ENCODE measurements at regions not wholly inside any gene's neighbourhood (a gene's known extent, or its start where the extent isn't known, plus 50 kb on each side); places are given as distances from the start of the nearest gene placed in this dataset.

DNA sequence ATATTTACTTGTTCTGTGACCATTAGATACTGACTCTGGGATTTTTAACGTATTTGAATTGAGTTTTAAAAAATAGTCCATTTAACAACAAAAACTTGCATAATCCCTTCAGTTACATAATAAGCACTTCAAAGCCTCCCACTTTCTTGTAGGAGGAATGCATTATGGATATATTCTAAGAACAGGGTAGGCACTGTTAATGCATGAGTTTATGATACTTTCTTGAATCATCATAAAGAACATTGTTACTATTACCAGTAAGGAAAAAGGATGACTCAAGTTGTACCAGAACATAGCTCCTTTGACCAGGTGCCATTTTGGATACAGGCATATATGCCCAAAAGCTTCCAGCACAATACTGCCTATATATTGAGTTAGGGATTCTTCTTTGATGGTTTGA, 671.4 kb downstream of the GALC start:
- no peaks in the 10 kb centered on the region for H3K9me3 ChIP-seq (ENCODE audit: control insufficient read depth in 4 of 4, low read length in 3 of 4)
- WGBS = 84% methylated on average over 1 of the region's 1 CpG
- DNase-seq (ENCODE audit: low spot score) = no peak
- H3K4me1 ChIP-seq (ENCODE audit: control insufficient read depth in 4 of 4, insufficient read depth in 4 of 4, low read length in 3 of 4) = no peaks in the 10 kb centered on the region
- H3K27ac ChIP-seq (ENCODE audit: low read depth in 1 of 2, low read length in 2 of 2) = no peak overlapping the region
- no peak overlapping the region for H3K9ac ChIP-seq (ENCODE audit: low read depth in 1 of 2, low read length in 2 of 2)
- no peaks in the 10 kb centered on the region for H3K27me3 ChIP-seq (ENCODE audit: control insufficient read depth in 4 of 4, insufficient read depth in 4 of 4, low read length in 3 of 4)
- H3K36me3 ChIP-seq (ENCODE audit: control insufficient read depth in 4 of 4, insufficient read depth in 3 of 4, low read depth in 1 of 4, low read length in 3 of 4) = no peaks in the 10 kb centered on the region
- H3K4me3 ChIP-seq (ENCODE audit: low read depth in 1 of 3, low read length in 3 of 3) = no peak overlapping the region
- TF ChIP-seq HNF4G (IDR thresholded peaks at IDR 0.05) (no peak), RAD21 (IDR thresholded peaks at IDR 0.05) (no peak), NR2F2 (IDR thresholded peaks at IDR 0.05) (no peak), FOXA2 (IDR thresholded peaks at IDR 0.05) (no peak), TAF1 (conservative IDR thresholded peaks at IDR 0.05) (no peak), FOXA1 (IDR thresholded peaks at IDR 0.05) (no peak), YY1 (IDR thresholded peaks at IDR 0.05) (no peak), RXRA (IDR thresholded peaks at IDR 0.05) (no peak), SP1 (IDR thresholded peaks at IDR 0.05) (no peak), EGR1 (IDR thresholded peaks at IDR 0.05; ENCODE audit: low read depth in 2 of 2) (no peak), JUND (IDR thresholded peaks at IDR 0.05) (no peak), HNF4A (conservative IDR thresholded peaks at IDR 0.05) (no peak)
- TF ChIP-seq, protein P1, sequence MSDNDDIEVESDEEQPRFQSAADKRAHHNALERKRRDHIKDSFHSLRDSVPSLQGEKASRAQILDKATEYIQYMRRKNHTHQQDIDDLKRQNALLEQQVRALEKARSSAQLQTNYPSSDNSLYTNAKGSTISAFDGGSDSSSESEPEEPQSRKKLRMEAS (IDR thresholded peaks at IDR 0.05) = no peak
- TF ChIP-seq, protein P2, sequence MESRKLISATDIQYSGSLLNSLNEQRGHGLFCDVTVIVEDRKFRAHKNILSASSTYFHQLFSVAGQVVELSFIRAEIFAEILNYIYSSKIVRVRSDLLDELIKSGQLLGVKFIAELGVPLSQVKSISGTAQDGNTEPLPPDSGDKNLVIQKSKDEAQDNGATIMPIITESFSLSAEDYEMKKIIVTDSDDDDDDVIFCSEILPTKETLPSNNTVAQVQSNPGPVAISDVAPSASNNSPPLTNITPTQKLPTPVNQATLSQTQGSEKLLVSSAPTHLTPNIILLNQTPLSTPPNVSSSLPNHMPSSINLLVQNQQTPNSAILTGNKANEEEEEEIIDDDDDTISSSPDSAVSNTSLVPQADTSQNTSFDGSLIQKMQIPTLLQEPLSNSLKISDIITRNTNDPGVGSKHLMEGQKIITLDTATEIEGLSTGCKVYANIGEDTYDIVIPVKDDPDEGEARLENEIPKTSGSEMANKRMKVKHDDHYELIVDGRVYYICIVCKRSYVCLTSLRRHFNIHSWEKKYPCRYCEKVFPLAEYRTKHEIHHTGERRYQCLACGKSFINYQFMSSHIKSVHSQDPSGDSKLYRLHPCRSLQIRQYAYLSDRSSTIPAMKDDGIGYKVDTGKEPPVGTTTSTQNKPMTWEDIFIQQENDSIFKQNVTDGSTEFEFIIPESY (IDR thresholded peaks at IDR 0.05) = no peak
- TF ChIP-seq, protein P3, sequence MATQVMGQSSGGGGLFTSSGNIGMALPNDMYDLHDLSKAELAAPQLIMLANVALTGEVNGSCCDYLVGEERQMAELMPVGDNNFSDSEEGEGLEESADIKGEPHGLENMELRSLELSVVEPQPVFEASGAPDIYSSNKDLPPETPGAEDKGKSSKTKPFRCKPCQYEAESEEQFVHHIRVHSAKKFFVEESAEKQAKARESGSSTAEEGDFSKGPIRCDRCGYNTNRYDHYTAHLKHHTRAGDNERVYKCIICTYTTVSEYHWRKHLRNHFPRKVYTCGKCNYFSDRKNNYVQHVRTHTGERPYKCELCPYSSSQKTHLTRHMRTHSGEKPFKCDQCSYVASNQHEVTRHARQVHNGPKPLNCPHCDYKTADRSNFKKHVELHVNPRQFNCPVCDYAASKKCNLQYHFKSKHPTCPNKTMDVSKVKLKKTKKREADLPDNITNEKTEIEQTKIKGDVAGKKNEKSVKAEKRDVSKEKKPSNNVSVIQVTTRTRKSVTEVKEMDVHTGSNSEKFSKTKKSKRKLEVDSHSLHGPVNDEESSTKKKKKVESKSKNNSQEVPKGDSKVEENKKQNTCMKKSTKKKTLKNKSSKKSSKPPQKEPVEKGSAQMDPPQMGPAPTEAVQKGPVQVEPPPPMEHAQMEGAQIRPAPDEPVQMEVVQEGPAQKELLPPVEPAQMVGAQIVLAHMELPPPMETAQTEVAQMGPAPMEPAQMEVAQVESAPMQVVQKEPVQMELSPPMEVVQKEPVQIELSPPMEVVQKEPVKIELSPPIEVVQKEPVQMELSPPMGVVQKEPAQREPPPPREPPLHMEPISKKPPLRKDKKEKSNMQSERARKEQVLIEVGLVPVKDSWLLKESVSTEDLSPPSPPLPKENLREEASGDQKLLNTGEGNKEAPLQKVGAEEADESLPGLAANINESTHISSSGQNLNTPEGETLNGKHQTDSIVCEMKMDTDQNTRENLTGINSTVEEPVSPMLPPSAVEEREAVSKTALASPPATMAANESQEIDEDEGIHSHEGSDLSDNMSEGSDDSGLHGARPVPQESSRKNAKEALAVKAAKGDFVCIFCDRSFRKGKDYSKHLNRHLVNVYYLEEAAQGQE (IDR thresholded peaks at IDR 0.05) = no peak
- TF ChIP-seq, protein P4, sequence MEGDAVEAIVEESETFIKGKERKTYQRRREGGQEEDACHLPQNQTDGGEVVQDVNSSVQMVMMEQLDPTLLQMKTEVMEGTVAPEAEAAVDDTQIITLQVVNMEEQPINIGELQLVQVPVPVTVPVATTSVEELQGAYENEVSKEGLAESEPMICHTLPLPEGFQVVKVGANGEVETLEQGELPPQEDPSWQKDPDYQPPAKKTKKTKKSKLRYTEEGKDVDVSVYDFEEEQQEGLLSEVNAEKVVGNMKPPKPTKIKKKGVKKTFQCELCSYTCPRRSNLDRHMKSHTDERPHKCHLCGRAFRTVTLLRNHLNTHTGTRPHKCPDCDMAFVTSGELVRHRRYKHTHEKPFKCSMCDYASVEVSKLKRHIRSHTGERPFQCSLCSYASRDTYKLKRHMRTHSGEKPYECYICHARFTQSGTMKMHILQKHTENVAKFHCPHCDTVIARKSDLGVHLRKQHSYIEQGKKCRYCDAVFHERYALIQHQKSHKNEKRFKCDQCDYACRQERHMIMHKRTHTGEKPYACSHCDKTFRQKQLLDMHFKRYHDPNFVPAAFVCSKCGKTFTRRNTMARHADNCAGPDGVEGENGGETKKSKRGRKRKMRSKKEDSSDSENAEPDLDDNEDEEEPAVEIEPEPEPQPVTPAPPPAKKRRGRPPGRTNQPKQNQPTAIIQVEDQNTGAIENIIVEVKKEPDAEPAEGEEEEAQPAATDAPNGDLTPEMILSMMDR (IDR thresholded peaks at IDR 0.05; ENCODE audit: low read depth, low read length, missing input control) = no peak
- TF ChIP-seq, protein P5, sequence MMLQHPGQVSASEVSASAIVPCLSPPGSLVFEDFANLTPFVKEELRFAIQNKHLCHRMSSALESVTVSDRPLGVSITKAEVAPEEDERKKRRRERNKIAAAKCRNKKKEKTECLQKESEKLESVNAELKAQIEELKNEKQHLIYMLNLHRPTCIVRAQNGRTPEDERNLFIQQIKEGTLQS (IDR thresholded peaks at IDR 0.05) = no peak

DNA sequence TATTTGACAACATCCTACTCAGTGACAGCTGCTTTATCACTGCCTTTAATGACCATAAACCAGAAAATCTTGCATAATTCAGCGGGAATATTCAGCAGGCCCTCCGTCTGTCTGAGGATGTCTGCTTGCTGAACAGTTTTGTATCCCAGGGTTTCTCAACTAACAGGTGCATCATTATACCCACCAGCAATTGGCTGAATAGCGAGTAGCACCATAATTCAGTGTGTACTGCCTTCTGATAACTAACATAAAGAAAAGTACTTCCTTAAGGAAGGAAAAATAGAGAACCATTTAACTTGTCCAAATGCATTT, 680.1 kb downstream of the GALC start:
- Histone ChIP-seq H3K4me1 (ENCODE audit: control insufficient read depth in 4 of 4, insufficient read depth in 4 of 4, low read length in 3 of 4) (no peaks in the 10 kb centered on the region), H3K36me3 (ENCODE audit: control insufficient read depth in 4 of 4, insufficient read depth in 3 of 4, low read depth in 1 of 4, low read length in 3 of 4) (no peaks in the 10 kb centered on the region), H3K27me3 (ENCODE audit: control insufficient read depth in 4 of 4, insufficient read depth in 4 of 4, low read length in 3 of 4) (no peaks in the 10 kb centered on the region), H3K9ac (ENCODE audit: low read depth in 1 of 2, low read length in 2 of 2) (no peak overlapping the region), H3K9me3 (ENCODE audit: control insufficient read depth in 4 of 4, low read length in 3 of 4) (no peaks in the 10 kb centered on the region), H3K4me3 (ENCODE audit: low read depth in 1 of 3, low read length in 3 of 3) (no peak overlapping the region), H3K27ac (ENCODE audit: low read depth in 1 of 2, low read length in 2 of 2) (no peak overlapping the region)
- 60% methylated on average over 3 of the region's 3 CpGs for WGBS
- TF ChIP-seq TAF1 (conservative IDR thresholded peaks at IDR 0.05) (no peak), RXRA (IDR thresholded peaks at IDR 0.05) (no peak)
- TF ChIP-seq, protein P3 (IDR thresholded peaks at IDR 0.05) = no peak
- DNase-seq (ENCODE audit: low spot score) = no peak
